ENCODE measurements at regions not wholly inside any gene's neighbourhood (a gene's known extent, or its start where the extent isn't known, plus 50 kb on each side); places are given as distances from the start of the nearest gene placed in this dataset.

- peak; percentile 11 for DNase-seq (ENCODE audit: insufficient read length, low spot score, missing footprints)
- Histone ChIP-seq H3K79me2 (ENCODE audit: insufficient read depth, low read length) (no peaks in the 10 kb centered on the region), H3K4me1 (ENCODE audit: insufficient read depth, low read length) (peaks cover 12% of the 10 kb centered on the region), H3K4me3 (ENCODE audit: insufficient read depth, low read length) (no peak overlapping the region), H3K27me3 (ENCODE audit: insufficient read depth, low read length) (no peaks in the 10 kb centered on the region), H3K36me3 (ENCODE audit: insufficient read depth, low read length) (no peaks in the 10 kb centered on the region), H3K27ac (ENCODE audit: low read depth, low read length) (peak overlapping the region; percentile 80), H3K4me2 (ENCODE audit: insufficient read depth, low read length) (no peak overlapping the region), H4K20me1 (ENCODE audit: insufficient read depth, low read length) (no peaks in the 10 kb centered on the region), H2AFZ (ENCODE audit: low read length) (peak overlapping the region; percentile 2), H3K9me3 (ENCODE audit: low read depth, low read length) (no peaks in the 10 kb centered on the region)
- no peak for TF ChIP-seq CTCF (IDR thresholded peaks at IDR 0.05; ENCODE audit: extremely low read depth, low read depth, low read length)
Observed at GRCh38 chr2:195521589-195521988, 135.4 kb upstream of the SLC39A10 start.

- Histone ChIP-seq H4K20me1 (ENCODE audit: insufficient read depth, low read length) (no peaks in the 10 kb centered on the region), H3K27me3 (ENCODE audit: insufficient read depth, low read length) (no peaks in the 10 kb centered on the region), H3K36me3 (ENCODE audit: insufficient read depth, low read length) (no peaks in the 10 kb centered on the region), H3K4me3 (ENCODE audit: insufficient read depth, low read length) (no peak overlapping the region), H3K79me2 (ENCODE audit: insufficient read depth, low read length) (no peaks in the 10 kb centered on the region), H2AFZ (ENCODE audit: low read length) (peak overlapping the region; percentile 2), H3K4me1 (ENCODE audit: insufficient read depth, low read length) (peaks cover 12% of the 10 kb centered on the region), H3K9me3 (ENCODE audit: low read depth, low read length) (no peaks in the 10 kb centered on the region), H3K4me2 (ENCODE audit: insufficient read depth, low read length) (peak overlapping the region; percentile 57), H3K27ac (ENCODE audit: low read depth, low read length) (peak overlapping the region; percentile 80)
- TF ChIP-seq CTCF (IDR thresholded peaks at IDR 0.05; ENCODE audit: extremely low read depth, low read depth, low read length): no peak
- peak; percentile 96 for DNase-seq (ENCODE audit: insufficient read length, low spot score, missing footprints)
Observed at GRCh38 chr2:195520671-195521155, 136.3 kb upstream of the SLC39A10 start.

DNA sequence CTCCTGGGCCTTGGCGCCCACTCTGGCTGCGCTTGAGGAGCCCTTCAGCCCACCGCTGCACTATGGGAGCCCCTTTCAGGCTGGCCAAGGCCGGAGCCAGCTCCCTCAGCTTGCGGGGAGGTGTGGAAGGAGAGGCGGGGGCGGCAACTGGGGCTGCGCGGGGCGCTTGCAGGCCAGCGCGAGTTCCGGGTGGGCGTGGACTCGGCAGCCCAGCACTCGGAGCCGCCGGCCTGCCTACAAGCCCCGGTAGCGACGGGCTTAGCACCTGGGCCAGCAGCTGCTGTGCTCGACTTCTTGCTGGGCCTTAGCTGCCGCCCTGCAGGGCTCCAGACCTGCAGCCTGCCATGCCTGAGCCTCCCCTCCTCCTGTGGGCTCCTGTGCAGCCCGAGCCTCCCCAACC lies 141.5 kb upstream of the SLC39A10 start:
- Histone ChIP-seq H3K4me1 (ENCODE audit: insufficient read depth, low read length) (no peaks in the 10 kb centered on the region), H3K27me3 (ENCODE audit: insufficient read depth, low read length) (no peaks in the 10 kb centered on the region), H4K20me1 (ENCODE audit: insufficient read depth, low read length) (no peaks in the 10 kb centered on the region), H3K4me3 (ENCODE audit: insufficient read depth, low read length) (no peak overlapping the region), H2AFZ (ENCODE audit: low read length) (no peak overlapping the region), H3K4me2 (ENCODE audit: insufficient read depth, low read length) (no peak overlapping the region), H3K9me3 (ENCODE audit: low read depth, low read length) (no peaks in the 10 kb centered on the region), H3K79me2 (ENCODE audit: insufficient read depth, low read length) (no peaks in the 10 kb centered on the region), H3K27ac (ENCODE audit: low read depth, low read length) (no peak overlapping the region), H3K36me3 (ENCODE audit: insufficient read depth, low read length) (no peaks in the 10 kb centered on the region)
- no peak for TF ChIP-seq CTCF (IDR thresholded peaks at IDR 0.05; ENCODE audit: extremely low read depth, low read depth, low read length)
- no peak for DNase-seq (ENCODE audit: insufficient read length, low spot score, missing footprints)

GRCh38 chr2:195514365-195514764 lies 142.7 kb upstream of the SLC39A10 start:
- Histone ChIP-seq H3K27ac (ENCODE audit: low read depth, low read length) (no peak overlapping the region), H3K4me2 (ENCODE audit: insufficient read depth, low read length) (no peak overlapping the region), H3K27me3 (ENCODE audit: insufficient read depth, low read length) (no peaks in the 10 kb centered on the region), H2AFZ (ENCODE audit: low read length) (peak overlapping the region; percentile 18), H4K20me1 (ENCODE audit: insufficient read depth, low read length) (no peaks in the 10 kb centered on the region), H3K4me1 (ENCODE audit: insufficient read depth, low read length) (no peaks in the 10 kb centered on the region), H3K79me2 (ENCODE audit: insufficient read depth, low read length) (no peaks in the 10 kb centered on the region), H3K4me3 (ENCODE audit: insufficient read depth, low read length) (no peak overlapping the region), H3K36me3 (ENCODE audit: insufficient read depth, low read length) (no peaks in the 10 kb centered on the region), H3K9me3 (ENCODE audit: low read depth, low read length) (no peaks in the 10 kb centered on the region)
- no peak for DNase-seq (ENCODE audit: insufficient read length, low spot score, missing footprints)
- TF ChIP-seq CTCF (IDR thresholded peaks at IDR 0.05; ENCODE audit: extremely low read depth, low read depth, low read length): no peak

Measured in osteoblast (primary cell).